ENCODE measurements at regions not wholly inside any gene's neighbourhood (a gene's known extent, or its start where the extent isn't known, plus 50 kb on each side); places are given as distances from the start of the nearest gene placed in this dataset.

DNA sequence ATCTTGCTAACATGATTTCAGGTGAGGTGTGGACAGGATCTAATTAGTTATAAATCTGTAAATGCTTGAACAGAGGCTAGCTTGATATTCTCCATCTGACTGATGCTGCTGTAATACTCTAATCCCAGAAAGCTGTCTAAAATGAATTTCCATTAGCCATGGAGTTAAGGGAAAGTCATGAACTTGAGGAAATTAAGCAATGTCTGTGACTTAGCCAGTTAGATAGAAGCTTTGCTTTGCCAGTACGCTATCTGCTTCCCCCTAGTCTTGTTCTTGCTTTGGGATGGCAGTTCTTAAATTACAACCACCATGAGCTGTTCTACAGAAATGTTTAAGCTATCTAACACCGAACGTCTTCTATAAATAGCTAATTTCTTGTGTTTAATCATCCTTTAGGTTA is 195.7 kb downstream of the PRL start:
- H3K23me2 ChIP-seq (ENCODE audit: insufficient read length, low read depth, low read length, poor library complexity, severe bottlenecking): no peaks in the 10 kb centered on the region
- H4K20me1 ChIP-seq (ENCODE audit: control insufficient read depth, insufficient read depth, insufficient read length): no peaks in the 10 kb centered on the region
- Mint-ChIP-seq H3K27ac (no peak overlapping the region), H3K36me3 (ENCODE audit: insufficient read depth in 1 of 3, low read depth in 3 of 3) (no peaks in the 10 kb centered on the region), H3K9me3 (no peaks in the 10 kb centered on the region), H3K27me3 (ENCODE audit: low read depth) (no peaks in the 10 kb centered on the region), H3K4me1 (peaks cover 3% of the 10 kb centered on the region in 2 experiments; a peak in 1 of 4 replicates), H3K4me3 (no peak overlapping the region)
- H3T11ph ChIP-seq (ENCODE audit: low read length): no peak overlapping the region
- H3K79me2 ChIP-seq (ENCODE audit: insufficient read depth, low read length): no peaks in the 10 kb centered on the region
- H3K9ac ChIP-seq (ENCODE audit: extremely low read depth, insufficient read length, low read length): no peak overlapping the region
- H3K23ac ChIP-seq (ENCODE audit: insufficient read length, low read depth, low read length): no peak overlapping the region
- H2BK120ac ChIP-seq (ENCODE audit: low read depth, low read length, poor library complexity, severe bottlenecking): no peak overlapping the region
- no peak overlapping the region for H3K18ac ChIP-seq (ENCODE audit: insufficient read length, low read depth, low read length)
- H3K14ac ChIP-seq (ENCODE audit: insufficient read depth, low read length): no peak overlapping the region
- no CpG with 5 or more reads among the region's 3 CpGs for WGBS (ENCODE audit: extremely low coverage, insufficient read length, low lambda C conversion rate)
- H3K4me1 ChIP-seq (ENCODE audit: insufficient read depth, low read length): no peaks in the 10 kb centered on the region
- no peak overlapping the region for H2AK5ac ChIP-seq (ENCODE audit: insufficient read length, low read length)
- H3K27me3 ChIP-seq (ENCODE audit: insufficient read depth, low read length): no peaks in the 10 kb centered on the region
- TF ChIP-seq, protein P1, sequence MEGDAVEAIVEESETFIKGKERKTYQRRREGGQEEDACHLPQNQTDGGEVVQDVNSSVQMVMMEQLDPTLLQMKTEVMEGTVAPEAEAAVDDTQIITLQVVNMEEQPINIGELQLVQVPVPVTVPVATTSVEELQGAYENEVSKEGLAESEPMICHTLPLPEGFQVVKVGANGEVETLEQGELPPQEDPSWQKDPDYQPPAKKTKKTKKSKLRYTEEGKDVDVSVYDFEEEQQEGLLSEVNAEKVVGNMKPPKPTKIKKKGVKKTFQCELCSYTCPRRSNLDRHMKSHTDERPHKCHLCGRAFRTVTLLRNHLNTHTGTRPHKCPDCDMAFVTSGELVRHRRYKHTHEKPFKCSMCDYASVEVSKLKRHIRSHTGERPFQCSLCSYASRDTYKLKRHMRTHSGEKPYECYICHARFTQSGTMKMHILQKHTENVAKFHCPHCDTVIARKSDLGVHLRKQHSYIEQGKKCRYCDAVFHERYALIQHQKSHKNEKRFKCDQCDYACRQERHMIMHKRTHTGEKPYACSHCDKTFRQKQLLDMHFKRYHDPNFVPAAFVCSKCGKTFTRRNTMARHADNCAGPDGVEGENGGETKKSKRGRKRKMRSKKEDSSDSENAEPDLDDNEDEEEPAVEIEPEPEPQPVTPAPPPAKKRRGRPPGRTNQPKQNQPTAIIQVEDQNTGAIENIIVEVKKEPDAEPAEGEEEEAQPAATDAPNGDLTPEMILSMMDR (conservative IDR thresholded peaks at IDR 0.05): no peak
- H3K4ac ChIP-seq (ENCODE audit: low read depth, low read length): no peak overlapping the region
- no peak overlapping the region for H4K5ac ChIP-seq (ENCODE audit: insufficient read length, low read depth, low read length)
- H3K9me3 ChIP-seq (ENCODE audit: control insufficient read depth, low read depth, low read length): no peaks in the 10 kb centered on the region
- no peak overlapping the region for H3K4me2 ChIP-seq (ENCODE audit: insufficient read depth, insufficient read length, low read length)
- H2BK12ac ChIP-seq (ENCODE audit: insufficient read length, low read depth, low read length): no peak overlapping the region
- no peak overlapping the region for H2BK5ac ChIP-seq (ENCODE audit: insufficient read length, low read length)
- no peak overlapping the region for H2AFZ ChIP-seq (ENCODE audit: low read length)
- no peak overlapping the region for H2BK15ac ChIP-seq (ENCODE audit: low read depth, low read length)
- H3K56ac ChIP-seq (ENCODE audit: insufficient read length, low read depth, low read length): no peak overlapping the region
- DNase-seq: no peak
- no peak overlapping the region for H4K91ac ChIP-seq (ENCODE audit: insufficient read length, low read depth, low read length)
- no peak overlapping the region for H2BK20ac ChIP-seq (ENCODE audit: low read depth, low read length, poor library complexity, severe bottlenecking)
- H3K27ac ChIP-seq (ENCODE audit: insufficient read length, low read depth, low read length): no peak overlapping the region
- H4K8ac ChIP-seq (replicated peaks; ENCODE audit: insufficient read length, low read depth, low read length): no peak overlapping the region
- H3K79me1 ChIP-seq (ENCODE audit: insufficient read depth, low read depth, low read length, poor library complexity, severe bottlenecking): no peaks in the 10 kb centered on the region
